MV-4-11 (cell line): ENCODE measurements at regions not wholly inside any gene's neighbourhood (a gene's known extent, or its start where the extent isn't known, plus 50 kb on each side); places are given as distances from the start of the nearest gene placed in this dataset.
"Not testable (repeated sequence)": the region's sequence is repeated elsewhere in the genome, so short reads cannot be mapped to it uniquely, and the experiment has no call there.

ENCODE experiments used
- DNase-seq: peaks from one replicate; lab custom pipeline; 2025; lab: John Stamatoyannopoulos, UW

DNA sequence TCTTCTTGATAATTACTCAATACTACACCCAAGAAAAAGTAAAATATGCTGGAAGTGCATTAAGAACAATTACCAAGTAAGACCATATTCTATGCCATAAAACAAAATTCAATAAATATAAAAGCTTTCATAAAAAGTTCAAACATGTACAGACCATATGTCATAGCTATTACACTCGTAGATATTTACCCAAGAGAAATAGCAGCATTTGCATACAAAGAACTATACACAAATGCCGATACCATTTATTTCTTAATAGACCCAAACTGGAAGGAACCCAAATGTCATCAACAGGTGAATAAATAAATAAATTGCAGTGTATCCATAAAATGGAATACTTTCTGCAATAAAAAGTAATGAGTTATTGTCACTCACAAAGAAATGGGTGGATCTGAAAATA, 78.3 kb upstream of the SLC16A7 start:
- DNase-seq = no peak

DNA sequence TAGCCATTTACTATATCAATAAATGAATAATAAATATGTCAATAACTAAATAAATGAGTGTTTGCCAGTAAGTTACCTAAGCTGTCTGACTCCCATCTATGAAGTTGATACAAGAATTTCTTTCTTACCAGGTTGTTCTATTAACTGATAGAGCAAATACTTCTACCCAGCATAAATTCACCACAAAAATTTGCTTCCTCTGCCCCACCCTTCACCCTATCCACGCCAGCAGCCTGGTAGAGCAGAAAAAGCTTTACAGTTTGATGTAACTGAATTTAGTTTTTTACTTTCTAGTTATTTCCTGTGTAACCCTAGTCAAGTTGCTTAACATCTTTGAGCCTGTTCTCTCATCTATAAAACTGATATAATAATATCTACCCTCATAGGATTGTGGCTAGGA, 94.9 kb upstream of the SLC16A7 start:
- DNase-seq = no peak

DNA sequence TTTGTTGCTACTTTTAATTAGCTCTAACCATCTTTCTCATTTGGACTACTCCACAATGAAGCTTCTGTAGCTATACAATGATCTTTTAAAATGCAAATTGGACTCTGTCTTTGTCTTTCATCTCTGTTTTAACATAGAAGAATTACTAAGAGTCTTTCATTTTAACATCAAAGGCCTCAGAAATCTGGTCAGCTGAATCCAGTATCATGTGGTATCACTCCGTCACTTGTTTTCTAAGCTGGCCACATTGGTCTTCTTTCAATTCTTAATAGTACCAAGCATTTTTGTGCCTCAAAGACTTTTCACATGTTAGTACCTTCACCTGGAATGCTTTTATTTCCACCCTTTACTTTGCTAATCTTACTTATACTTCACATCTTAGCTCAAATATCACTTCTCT, 95.5 kb upstream of the SLC16A7 start:
- DNase-seq = no peak

- DNase-seq = peak; percentile 2
Observed at GRCh38 chr12:59499774-59500173, 96.1 kb upstream of the SLC16A7 start.

GRCh38 chr12:59494617-59495016, 101.2 kb upstream of the SLC16A7 start:
- no peak for DNase-seq

DNA sequence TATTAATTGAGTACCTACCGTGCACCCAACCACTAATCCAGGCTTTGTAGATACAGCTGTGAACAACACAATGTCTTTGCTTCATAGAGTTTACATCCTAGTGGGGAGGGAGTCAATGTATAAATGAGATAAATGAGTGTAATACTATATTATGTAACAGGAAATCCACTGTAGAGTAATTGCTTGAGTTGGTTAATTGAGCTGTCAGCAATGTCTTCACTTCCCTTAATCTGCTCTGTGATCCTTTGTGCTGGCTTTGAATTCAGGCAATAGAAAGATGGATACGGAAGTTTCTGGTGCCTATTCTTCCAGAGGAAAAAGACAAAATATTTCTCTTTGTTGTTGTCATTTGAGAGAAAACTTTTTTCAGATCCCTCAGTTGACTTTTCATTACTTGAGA, 104.0 kb upstream of the SLC16A7 start:
- peak; percentile 92 for DNase-seq

DNA sequence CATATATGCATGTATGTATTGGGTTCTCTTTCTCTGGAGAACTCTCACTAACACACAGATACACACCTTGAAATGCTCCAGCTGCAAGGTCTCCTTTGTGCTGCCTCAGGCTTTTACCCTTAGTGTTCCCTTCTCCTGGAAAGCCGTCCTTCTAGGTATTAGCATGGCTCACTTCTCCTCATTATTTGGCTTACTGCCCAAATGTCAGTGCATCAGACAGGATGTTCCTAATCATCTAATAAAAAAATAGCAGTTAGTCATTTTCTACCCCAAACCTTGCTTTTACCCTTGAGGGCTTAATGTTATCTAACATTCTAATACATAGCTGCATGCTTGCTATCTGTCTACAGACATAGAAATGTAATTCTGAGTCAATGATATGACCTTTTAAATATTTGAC, 109.0 kb upstream of the SLC16A7 start:
- DNase-seq = no peak

DNA sequence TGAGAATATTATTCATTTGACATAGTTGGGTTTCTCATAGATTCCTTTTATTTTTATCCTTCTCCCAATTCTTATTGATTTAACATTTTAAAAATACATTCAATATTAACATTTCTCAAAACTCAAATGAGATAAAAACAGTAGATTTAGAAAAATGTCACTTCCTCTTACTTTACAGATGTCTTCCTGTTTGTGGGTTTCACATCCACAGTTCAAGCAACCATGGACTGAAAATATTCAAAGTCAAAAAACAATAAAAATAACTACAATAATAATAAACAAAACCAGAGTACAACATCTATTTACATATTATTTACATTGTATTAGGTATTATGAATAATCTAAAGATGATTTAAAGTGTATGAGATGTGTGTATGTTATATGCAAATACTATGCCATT, 111.3 kb upstream of the SLC16A7 start:
- peak; percentile 60 for DNase-seq

DNA sequence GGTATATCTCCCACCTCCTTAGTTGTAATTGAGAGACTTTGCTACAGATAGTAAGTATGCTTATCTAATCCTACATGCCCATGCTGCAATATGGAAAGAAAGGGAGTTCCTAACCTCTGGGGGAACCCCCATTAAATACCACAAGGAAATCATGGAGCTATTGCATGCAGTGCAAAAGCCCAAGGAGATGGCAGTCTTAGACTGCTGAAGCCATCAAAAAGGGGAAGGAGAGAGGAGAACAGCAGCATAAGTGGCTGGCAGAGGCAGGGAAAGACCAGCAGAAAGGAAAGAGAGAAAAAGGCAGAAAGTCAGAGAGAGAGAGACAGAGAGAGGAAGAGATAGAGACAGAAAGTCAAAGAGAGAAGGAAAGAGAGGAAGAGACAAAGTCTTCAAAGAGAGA, 121.6 kb upstream of the SLC16A7 start:
- peak; percentile 39 for DNase-seq

DNA sequence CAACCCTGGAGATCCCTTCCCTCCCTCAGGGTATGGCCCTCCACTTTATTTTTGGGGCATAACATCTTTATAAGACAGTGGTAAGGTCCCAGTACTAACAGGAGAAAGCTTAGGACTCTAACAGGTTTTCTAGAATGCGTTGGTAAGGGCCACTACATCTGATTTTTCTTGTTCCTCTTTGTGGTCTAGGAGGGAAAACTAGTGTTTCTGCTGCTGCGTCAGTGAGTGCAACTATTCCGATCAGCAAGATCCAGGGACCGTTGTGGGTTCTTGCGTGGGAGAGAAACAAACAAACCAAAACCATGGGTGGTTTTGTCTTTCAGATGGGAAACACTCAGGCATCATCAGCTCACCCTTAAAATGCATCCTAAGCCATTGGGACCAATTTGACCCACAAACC, 123.6 kb upstream of the SLC16A7 start:
- peak; percentile 94 for DNase-seq

- no peak for DNase-seq
Observed at GRCh38 chr12:59459966-59460660, 135.7 kb upstream of the SLC16A7 start.

DNA sequence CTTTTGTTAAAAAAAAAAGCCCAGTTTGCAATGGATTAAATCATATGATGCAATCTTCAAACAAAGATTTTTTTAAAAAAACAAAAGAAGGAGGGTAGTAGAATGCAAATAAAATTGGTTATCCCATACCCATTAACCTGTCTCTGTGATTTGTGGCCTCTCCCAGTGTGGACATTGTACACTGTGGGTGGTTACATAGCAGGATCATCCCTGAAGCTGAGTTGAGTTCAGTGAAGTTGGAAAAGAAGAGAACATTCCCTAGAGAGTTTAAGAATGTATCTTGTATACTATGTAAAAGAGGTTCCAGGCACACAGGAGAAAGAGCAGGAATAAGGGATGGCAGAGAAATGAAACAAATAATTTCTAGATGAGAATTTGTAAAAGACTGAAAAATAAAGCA, 142.4 kb upstream of the SLC16A7 start:
- DNase-seq = no peak

DNA sequence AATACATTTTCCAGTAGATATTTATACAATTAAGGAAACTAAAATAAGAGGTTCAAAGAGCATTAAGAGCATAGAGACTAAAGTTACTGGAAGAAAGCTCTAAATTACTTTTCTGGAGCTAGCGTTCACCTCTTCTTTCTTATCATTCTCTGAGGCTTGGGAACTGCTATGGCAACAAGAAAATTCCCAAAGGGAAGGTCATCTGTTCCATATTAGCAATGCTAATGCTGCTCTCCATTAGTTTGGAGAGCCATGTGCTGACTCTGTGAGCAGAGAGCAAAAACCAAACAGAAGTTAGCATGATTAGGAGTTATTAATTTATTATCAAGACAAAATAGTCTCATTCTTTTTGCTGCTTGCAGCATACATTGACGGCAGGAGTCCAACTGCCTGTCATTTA, 143.1 kb upstream of the SLC16A7 start:
- DNase-seq = no peak

DNA sequence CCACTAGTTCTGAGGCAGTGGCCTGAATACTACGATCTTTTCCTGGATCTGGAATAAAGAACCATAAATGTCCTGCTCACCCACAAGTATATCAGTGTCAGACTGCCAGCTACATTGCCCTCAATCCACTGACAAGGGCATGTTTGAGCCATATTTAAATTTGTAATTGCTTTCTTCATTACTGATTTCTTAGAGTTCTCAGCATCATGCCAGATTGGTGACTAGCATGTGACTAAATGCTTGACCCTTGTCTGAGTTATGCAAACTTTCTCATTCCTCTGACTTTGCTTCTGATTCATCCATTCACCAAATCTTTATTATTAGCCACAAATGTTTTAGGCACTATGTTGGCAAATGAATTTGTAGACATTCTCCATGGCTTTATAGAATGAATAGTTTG, 143.6 kb upstream of the SLC16A7 start:
- DNase-seq = no peak

DNA sequence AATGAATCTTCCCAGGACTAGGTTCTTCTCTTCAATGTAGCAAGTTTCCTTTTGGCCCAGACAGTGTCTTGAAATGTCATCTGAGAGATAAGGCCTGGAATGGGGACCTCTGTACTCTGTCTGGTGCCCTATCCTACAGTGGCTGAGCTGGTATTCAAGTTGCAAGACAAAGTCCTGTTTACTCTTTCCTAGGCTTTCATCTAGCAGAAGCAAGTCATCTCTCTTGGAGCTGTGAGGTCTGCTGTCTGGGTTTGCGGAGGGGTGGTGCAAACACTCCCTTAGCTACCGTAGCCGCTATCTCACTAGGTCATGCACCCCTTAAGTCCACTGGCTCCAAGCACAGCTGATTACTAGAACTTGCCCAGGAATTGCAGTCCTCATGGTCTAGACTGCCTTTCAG, 149.7 kb upstream of the SLC16A7 start:
- DNase-seq = no peak

- no peak for DNase-seq
Observed at GRCh38 chr12:59444932-59445331, 150.9 kb upstream of the SLC16A7 start.

DNA sequence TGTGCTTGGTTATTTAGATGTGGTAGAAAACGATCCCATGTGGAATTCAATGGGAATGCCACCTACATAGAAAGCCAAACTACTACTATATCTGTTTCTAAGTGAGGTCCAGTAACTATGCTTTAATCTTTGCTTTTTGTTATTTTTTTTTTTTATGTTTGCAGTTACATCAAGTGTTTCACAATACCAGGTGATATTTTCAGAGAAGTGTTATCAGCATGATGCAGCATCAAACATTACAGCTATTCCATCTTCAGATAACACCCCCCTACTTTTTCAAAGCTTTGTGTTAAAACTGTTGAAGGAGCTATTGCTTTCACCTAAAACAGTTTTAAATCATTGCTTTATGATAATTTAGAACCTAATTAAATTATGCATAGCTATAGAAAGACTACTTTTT, 163.8 kb upstream of the SLC16A7 start:
- no peak for DNase-seq

GRCh38 chr12:59431266-59431665, 164.6 kb upstream of the SLC16A7 start:
- DNase-seq = no peak

- DNase-seq = no peak
Observed at GRCh38 chr12:59429766-59430165, 166.1 kb upstream of the SLC16A7 start.

DNA sequence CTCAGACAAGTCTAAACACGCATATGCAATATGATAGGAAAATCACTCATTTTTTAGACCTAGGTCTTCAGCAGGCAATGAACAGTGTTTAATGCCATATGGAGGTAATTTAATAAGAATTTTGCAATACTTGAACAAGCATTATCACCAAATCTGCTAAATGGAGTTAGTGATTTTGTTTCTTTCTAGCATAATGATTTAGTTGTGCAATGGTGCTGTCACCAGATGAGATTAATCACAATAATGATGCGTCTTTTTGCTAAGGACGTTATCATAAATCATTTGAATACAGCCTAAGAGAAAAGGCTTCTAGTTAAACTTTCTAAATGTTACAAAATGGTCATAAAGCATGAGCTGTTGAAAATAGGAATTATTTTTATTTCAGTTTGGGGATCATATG, 170.0 kb upstream of the SLC16A7 start:
- no peak for DNase-seq

DNA sequence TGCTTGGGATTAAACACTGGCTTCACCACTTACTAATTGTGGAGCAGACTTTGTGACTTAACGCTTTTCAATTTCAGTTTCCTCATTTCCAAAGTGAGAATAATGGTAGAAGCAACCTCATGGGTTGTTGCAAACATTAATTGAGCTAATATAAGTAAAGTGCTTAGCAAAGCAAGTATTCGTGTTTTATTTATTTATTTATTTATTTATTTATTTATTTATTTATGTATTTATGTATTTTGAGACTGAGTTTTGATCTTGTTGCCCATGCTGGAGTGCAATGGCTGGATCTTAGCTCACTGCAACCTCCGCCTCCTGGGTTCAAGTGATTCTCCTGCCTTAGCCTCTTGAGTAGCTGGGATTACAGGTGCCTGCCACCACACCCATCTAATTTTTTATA, 171.2 kb upstream of the SLC16A7 start:
- not testable (repeated sequence) for DNase-seq

GRCh38 chr12:59414051-59414450, 181.8 kb upstream of the SLC16A7 start:
- DNase-seq = no peak

DNA sequence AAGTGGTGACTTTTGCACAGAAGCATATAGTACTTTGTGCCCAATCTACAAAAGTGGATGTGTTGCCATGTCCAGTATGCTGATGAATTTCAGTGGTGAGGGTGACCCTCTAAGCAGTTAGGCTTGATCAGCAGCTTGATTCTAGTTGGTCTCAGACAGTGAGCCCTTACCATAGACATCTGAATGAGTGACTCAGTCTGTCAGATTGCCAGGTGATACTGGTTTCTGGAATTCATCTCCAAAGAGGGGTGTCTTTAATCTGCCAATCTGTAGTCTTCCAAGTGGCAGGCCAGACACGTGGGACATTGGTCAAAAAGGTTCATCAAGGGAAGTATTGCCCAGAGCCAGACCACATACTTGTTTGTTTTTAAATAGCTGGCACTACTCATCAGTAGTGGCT, 187.4 kb upstream of the SLC16A7 start:
- DNase-seq = no peak

- no peak for DNase-seq
Observed at GRCh38 chr12:59407799-59408198, 188.0 kb upstream of the SLC16A7 start.

DNA sequence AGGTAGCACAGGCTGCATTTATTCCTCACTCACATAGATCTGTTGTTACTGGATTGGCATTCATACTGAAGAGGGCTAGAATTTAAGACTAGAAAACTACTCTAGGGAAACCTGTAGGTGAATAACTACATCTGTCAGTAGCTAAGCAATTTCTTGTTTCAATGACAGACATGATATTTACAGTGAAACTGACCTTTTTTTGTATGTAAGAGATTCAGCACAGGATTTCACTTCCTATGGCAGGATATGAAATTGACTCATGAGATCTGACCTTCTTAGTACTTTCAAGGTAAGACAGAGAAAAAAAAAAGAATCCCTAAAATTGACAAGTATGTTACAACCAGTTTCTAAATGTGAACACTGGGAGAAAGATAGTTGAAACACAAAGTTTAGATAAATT, 189.8 kb upstream of the SLC16A7 start:
- no peak for DNase-seq
